Osteoblast (primary cell): ENCODE measurements at regions not wholly inside any gene's neighbourhood (a gene's known extent, or its start where the extent isn't known, plus 50 kb on each side); places are given as distances from the start of the nearest gene placed in this dataset.

ENCODE experiments used
- DNase-seq: peaks from one replicate; pipeline ENCODE4 v3.0.0; 2011; ENCODE audit warnings: low spot score, mixed read lengths; ENCODE audit not compliant: insufficient read length; ENCODE audit errors: missing footprints
- H2AFZ ChIP-seq: 2 replicates; pipeline ENCODE4 v1.6.0; 2011; ENCODE audit warnings: mild to moderate bottlenecking, low read length
- H3K27ac ChIP-seq: 2 replicates; pipeline ENCODE4 v1.5.1; 2011; ENCODE audit warnings: mild to moderate bottlenecking, low read depth, low read length, moderate library complexity
- H3K27me3 ChIP-seq: 2 replicates; pipeline ENCODE4 v1.6.0; 2012; ENCODE audit warnings: mild to moderate bottlenecking, control low read depth, inconsistent platforms, low read length, moderate library complexity; ENCODE audit not compliant: insufficient read depth
- H3K36me3 ChIP-seq: 2 replicates; pipeline ENCODE4 v1.5.1; 2011; ENCODE audit warnings: mild to moderate bottlenecking, low read length, control low read depth, moderate library complexity; ENCODE audit not compliant: insufficient read depth
- H3K4me1 ChIP-seq: 2 replicates; pipeline ENCODE4 v1.5.1; 2011; ENCODE audit warnings: mild to moderate bottlenecking, low read length, control low read depth, moderate library complexity; ENCODE audit not compliant: insufficient read depth
- H3K4me2 ChIP-seq: 2 replicates; pipeline ENCODE4 v1.6.0; 2011; ENCODE audit warnings: mild to moderate bottlenecking, low read length; ENCODE audit not compliant: insufficient read depth
- H3K4me3 ChIP-seq: fragments of 200-600 bp; sonication (generic); 3 replicates; pipeline ENCODE4 v1.5.1; 2012; ENCODE audit warnings: mild to moderate bottlenecking, low read length, inconsistent platforms; ENCODE audit not compliant: insufficient read depth
- H3K79me2 ChIP-seq: 2 replicates; pipeline ENCODE4 v1.6.0; 2012; ENCODE audit warnings: mild to moderate bottlenecking, low read length, control low read depth, inconsistent platforms; ENCODE audit not compliant: insufficient read depth
- H3K9me3 ChIP-seq: 2 replicates; pipeline ENCODE4 v1.5.1; 2011; ENCODE audit warnings: low read depth, low read length, control low read depth
- H4K20me1 ChIP-seq: 2 replicates; pipeline ENCODE4 v1.6.0; 2012; ENCODE audit warnings: mild to moderate bottlenecking, low read length, control low read depth; ENCODE audit not compliant: insufficient read depth
- TF ChIP-seq, protein P1 (sequence below): IDR thresholded peaks from 2 replicates; pipeline ENCODE4 v1.5.1; 2011; ENCODE audit warnings: mild to moderate bottlenecking, low read depth, low read length, moderate library complexity; ENCODE audit errors: extremely low read depth

DNA sequence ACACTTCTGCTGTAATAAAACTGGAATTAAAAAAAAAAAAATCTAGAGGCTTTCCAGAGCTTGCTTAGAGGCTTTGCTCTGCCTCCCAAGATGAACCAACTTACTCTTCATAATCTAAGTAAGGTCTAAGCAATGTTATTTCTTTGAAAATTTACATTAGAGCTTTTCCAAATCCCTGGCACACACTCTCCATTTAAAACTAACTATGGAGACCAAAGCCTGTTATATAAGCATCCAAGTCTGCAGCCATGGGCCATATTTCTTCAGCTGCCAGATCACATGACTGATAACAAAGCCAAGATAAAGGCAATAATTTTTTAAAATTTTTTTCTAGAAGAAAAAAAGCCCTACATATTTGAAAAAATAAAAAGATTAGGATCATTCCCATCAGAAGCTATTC is 55.0 kb upstream of the ARHGEF3 start:
- H2AFZ ChIP-seq: no peak overlapping the region
- no peaks in the 10 kb centered on the region for H3K79me2 ChIP-seq
- no peaks in the 10 kb centered on the region for H4K20me1 ChIP-seq
- no peak overlapping the region for H3K27ac ChIP-seq
- no peak for DNase-seq
- H3K4me1 ChIP-seq: peaks cover 12% of the 10 kb centered on the region
- H3K9me3 ChIP-seq: no peaks in the 10 kb centered on the region
- TF ChIP-seq, protein P1, sequence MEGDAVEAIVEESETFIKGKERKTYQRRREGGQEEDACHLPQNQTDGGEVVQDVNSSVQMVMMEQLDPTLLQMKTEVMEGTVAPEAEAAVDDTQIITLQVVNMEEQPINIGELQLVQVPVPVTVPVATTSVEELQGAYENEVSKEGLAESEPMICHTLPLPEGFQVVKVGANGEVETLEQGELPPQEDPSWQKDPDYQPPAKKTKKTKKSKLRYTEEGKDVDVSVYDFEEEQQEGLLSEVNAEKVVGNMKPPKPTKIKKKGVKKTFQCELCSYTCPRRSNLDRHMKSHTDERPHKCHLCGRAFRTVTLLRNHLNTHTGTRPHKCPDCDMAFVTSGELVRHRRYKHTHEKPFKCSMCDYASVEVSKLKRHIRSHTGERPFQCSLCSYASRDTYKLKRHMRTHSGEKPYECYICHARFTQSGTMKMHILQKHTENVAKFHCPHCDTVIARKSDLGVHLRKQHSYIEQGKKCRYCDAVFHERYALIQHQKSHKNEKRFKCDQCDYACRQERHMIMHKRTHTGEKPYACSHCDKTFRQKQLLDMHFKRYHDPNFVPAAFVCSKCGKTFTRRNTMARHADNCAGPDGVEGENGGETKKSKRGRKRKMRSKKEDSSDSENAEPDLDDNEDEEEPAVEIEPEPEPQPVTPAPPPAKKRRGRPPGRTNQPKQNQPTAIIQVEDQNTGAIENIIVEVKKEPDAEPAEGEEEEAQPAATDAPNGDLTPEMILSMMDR: no peak
- no peak overlapping the region for H3K4me3 ChIP-seq
- no peaks in the 10 kb centered on the region for H3K27me3 ChIP-seq
- H3K36me3 ChIP-seq: no peaks in the 10 kb centered on the region
- no peak overlapping the region for H3K4me2 ChIP-seq

DNA sequence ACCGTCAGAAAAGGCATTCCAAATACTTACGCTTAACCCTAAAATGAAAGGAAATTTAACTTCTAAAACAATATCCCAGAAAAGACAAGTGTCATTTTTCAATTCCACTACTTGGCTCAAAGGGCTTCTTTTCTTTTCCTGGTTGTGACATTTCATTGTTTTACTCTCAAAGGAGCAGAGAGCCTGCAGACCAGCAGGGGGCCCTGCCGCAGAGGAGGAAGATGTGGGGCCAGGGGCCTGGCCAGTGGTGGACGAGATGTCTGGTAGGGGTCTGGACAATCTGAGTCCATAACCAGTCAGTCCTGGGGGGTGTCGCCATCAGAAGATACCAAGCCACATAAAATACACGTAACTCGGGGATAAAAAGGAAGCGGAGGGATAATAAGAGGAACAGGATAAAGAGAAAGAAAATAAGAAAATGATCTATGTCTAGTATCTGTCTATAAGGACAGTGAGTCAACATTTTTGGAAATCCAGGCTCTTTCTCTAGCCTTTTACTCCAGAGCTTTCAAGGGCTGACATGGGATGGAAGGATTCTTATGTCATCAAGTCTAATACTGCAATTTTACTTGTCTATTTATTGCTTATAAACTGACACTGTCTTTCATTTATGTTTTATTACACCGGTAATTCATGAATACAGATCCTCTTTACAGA is 54.2 kb upstream of the ARHGEF3 start:
- no peak overlapping the region for H3K4me2 ChIP-seq
- H2AFZ ChIP-seq: no peak overlapping the region
- H3K4me3 ChIP-seq: no peak overlapping the region
- H3K9me3 ChIP-seq: no peaks in the 10 kb centered on the region
- H3K27ac ChIP-seq: no peak overlapping the region
- no peaks in the 10 kb centered on the region for H3K79me2 ChIP-seq
- no peaks in the 10 kb centered on the region for H3K27me3 ChIP-seq
- H4K20me1 ChIP-seq: no peaks in the 10 kb centered on the region
- TF ChIP-seq, protein P1: peak; percentile 57
- DNase-seq: no peak
- no peaks in the 10 kb centered on the region for H3K36me3 ChIP-seq
- H3K4me1 ChIP-seq: peaks cover 12% of the 10 kb centered on the region

DNA sequence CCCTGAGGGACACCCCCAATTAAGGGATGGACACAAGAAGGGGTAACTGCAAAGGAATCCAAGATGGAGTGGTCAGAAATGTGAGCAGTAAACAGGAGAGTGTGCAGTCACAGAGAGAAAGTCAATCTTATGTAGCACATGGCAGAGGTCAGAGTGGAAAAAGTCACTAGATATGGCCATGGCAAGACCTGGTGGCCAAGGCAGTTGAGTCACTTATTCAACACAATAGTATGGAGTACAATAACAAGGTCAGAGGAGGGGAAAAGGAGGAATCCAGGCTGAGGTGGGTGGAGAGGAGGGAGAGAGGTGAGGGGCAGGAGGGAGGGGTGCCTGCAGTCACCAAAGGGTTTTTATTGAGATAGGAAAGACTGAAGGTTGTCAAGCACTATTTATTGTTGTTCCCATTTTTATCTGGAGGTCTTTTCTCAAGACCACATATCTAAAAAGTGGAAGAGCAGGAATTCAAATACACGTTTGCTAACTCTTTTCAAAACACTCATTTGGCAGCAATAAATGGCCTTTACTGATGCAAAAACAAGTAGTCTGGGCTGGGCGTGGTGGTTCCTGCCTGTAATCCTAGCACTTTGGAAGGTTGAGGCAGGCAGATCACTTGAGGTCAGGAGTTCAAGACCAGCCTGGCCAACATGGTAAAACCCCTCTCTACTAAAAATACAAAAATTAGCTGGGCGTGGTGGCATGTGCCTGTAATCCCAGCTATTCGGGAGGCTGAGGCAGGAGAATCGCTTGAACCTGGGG is 53.3 kb upstream of the ARHGEF3 start:
- Histone ChIP-seq H3K4me1 (peaks cover 12% of the 10 kb centered on the region), H3K36me3 (no peaks in the 10 kb centered on the region), H3K27ac (no peak overlapping the region), H2AFZ (no peak overlapping the region), H3K79me2 (no peaks in the 10 kb centered on the region), H3K9me3 (no peaks in the 10 kb centered on the region), H3K27me3 (no peaks in the 10 kb centered on the region), H3K4me3 (no peak overlapping the region), H3K4me2 (no peak overlapping the region), H4K20me1 (no peaks in the 10 kb centered on the region)
- TF ChIP-seq, protein P1: no peak
- no peak for DNase-seq
